Activated CD8-positive, alpha-beta memory T cell treated with anti-CD3 and anti-CD28 coated beads for 36 hours (primary cell): ENCODE measurements at regions not wholly inside any gene's neighbourhood (a gene's known extent, or its start where the extent isn't known, plus 50 kb on each side); places are given as distances from the start of the nearest gene placed in this dataset.
"Not testable (repeated sequence)": the region's sequence is repeated elsewhere in the genome, so short reads cannot be mapped to it uniquely, and the experiment has no call there.

Experiments used
- CTCF ChIA-PET: fragments of 350-600 bp; sonication (Branson Sonifier 250); formaldehyde crosslinking; loops from one replicate; lab custom pipeline; 2021; ENCODE audit warnings: antibody characterized with exemption; lab: Charles Lee
- POLR2A ChIA-PET: fragments of 350-600 bp; sonication (Branson Sonifier 250); formaldehyde crosslinking; loops from one replicate; lab custom pipeline; 2021; ENCODE audit warnings: antibody characterized with exemption; lab: Charles Lee

DNA sequence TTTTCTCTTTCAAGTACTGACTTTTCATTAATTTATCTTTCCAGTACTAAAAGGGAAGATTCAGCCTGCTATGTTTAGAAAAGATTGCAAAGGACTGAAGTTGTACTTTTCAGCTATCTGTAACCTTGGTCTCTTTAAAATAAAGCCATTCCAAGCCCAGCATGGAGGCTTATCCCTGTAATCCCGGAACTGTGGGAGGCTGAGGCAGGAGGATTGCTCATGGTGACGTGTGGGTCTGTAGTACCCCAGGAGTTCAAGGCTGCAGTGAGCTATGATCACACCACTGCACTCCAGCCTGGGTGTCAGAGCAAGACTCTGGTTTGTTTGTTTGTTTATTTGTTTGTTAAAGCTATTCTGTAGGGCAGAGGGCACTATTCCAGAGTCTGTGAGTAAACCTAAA lies 50.6 kb upstream of the TMEM170B start:
- POLR2A ChIA-PET = no interaction called here
- CTCF ChIA-PET = no interaction called here

DNA sequence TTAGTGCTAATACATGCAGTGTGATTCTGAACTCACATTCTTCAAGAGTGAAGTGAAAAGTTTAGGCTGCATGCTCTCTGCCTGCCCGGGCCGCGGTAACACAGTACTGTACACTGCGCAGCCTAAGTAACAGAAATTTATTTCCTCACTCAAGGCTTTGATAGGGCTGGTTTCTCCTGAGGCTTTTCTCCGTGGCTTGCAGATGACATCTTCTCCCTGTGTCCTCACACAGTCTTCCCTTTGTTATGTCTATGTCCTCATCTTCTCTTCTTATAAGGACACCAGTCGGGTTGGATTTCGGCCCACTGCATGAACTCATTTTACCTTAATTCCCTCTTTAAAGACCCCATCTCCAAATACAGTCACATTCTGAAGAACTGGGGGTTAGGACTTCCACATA lies 51.1 kb upstream of the TMEM170B start:
- ChIA-PET CTCF (no interaction called here), POLR2A (no interaction called here)

DNA sequence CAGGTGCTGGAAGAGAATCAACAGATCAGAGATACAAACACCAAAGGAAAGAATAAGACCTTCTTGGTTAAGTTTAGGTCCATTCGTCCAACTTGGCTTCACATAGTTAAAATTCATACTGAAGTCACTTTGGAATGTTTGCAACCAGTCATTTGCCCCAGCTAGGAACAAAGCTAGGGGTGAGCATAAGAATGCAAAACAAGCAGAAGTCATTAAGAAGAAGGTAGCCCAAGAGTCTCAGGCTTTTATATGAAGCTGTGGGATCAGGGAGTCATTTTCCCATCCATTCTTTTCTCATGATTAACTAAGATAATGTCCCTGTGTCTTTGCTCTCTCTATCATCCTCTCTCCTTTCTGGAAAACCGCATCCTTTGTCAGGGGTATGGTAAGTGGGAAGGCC lies 51.5 kb upstream of the TMEM170B start:
- ChIA-PET POLR2A (no interaction called here), CTCF (no interaction called here)

DNA sequence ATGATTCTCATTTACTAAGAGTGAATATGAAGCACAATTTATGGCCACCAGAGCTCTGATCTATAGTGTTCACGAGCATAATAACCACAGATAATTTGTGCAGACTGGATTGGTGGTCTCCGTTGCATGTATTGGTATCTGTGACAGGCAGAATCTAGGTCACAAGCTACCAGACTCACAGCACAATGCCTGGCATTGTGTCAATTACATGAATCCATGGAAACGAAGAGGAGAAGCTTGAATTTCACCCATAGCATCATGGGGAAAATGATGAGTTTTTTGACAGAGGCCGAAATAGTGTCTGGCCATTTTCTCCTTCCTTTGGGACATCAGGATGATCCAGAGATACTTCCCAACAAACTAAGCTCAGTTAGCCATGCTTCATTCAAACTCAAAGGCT lies 52.3 kb upstream of the TMEM170B start:
- ChIA-PET POLR2A (no interaction called here), CTCF (no interaction called here)

DNA sequence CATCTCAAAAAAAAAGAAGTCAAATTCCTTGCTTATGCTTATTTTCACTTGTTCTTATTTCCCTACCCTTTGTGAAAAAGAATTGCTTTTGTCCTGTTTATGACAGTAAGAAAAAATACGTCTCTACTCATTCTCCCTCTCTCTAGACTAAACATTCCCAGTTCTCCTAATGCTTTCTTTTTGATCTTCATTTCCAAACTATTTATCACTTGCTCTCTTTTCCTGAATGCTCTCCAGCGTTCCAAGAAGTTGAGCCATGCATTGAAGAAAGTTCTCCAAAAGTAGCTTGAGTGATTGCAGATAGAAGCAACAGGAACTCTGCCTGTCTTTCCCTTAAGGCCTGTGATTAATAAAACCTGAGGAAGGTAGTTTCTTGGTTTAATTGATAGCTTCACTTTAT lies 53.1 kb upstream of the TMEM170B start:
- ChIA-PET POLR2A (no interaction called here), CTCF (no interaction called here)

DNA sequence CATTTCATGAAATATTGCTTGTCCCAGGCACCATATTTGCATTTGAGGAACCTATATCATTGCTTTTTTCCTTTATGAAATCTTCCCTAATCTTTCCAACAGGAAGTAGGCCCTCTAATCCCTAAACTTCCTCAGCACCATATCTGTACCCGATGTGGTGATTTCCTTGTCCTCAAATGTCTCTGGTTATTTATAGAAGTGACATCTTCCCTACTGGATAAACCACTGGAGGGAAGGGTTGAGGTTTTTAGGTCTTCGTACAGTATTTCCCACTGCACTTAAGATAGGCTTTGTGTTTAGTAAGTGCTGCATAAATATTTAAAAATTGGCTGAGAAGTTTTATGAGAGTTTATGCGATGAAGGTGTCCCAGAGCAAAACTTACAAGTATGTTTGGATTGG lies 54.9 kb upstream of the TMEM170B start:
- CTCF ChIA-PET = no interaction called here
- POLR2A ChIA-PET = no interaction called here

DNA sequence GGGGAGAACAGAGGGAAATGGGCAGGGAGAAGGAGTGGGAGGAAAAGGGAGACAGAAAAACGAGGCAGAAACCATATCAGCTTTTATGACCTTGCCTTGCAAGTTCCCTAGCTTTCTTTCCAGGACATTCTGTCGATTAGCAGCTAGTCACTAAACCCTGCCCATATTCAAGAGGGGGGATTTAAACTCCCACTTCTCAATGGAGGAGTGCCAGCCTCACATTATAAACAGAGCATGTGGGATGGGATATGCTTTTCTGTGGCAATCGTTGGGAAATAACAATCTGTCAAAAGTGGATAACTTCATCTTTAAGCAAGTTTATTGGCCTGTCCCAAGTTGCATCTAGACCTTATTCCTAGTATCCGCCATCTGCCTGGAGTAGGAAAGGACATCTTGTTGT lies 57.0 kb upstream of the TMEM170B start:
- CTCF ChIA-PET = interaction anchor here (1.6 kb wide), 1 partner anchor 15 kb away, joined by 6 read pairs; no protein-coding TSS in a partner anchor
- POLR2A ChIA-PET = no interaction called here

DNA sequence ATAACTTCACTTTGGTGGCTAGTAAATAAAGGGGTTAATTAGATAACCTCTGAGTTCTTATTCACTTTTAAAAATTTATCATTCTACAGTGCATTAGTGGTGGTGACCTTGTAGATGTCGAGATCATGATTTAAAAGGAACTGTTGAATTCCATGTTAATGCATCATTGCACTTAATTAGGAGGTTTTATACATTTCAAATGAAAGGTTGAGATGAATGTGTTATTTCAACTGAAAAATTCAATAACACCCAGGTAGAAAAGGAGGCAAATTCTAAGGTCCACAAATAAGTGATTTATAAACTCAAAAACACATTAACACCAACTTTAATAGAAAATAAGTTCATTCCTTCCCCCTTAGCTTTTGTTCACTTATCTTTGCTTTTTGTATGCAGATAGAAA lies 58.3 kb upstream of the TMEM170B start:
- ChIA-PET POLR2A (no interaction called here), CTCF (interaction anchor here (1.6 kb wide), 1 partner anchor 17 kb away, joined by 6 read pairs; no protein-coding TSS in a partner anchor)

DNA sequence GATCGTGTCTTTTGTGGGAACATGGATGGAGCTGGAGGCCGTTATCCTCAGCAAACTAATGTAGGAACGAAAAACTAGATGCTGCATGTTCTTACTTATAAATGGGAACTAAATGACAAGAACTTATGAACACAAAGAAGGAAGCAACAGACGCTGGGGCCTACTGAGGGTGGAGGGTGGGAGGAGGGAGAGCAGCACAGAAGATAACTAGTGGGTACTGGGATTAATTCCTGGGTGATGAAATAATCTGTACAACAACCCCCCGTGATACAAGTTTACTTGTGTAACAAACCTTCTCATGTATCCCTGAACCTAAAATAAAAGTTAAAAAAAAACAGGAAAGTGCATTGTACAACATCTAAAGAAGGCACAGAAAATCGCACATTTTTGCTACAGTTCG lies 59.0 kb upstream of the TMEM170B start:
- ChIA-PET CTCF (no interaction called here), POLR2A (no interaction called here)

DNA sequence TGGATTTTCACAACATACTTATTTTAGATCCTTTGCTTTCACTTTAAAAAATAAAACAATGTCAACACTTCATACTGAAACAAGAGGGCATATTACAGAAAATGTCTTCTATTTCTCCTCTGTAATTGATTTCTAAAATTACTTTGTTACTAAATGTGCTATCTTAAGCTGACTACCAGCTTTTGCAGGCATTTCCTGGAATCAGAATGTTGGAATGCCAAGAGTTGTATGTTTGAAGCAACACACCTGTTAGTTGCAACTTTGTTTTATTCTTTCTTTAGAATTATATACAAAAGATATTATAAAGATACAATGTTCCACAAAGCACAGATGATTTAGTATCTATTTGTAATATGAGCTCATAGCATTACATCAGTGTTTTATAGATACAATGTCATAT lies 62.5 kb upstream of the TMEM170B start:
- CTCF ChIA-PET = interaction anchor here (0.6 kb wide), 1 partner anchor 178 kb away, joined by 4 read pairs; no protein-coding TSS in a partner anchor
- POLR2A ChIA-PET = no interaction called here

DNA sequence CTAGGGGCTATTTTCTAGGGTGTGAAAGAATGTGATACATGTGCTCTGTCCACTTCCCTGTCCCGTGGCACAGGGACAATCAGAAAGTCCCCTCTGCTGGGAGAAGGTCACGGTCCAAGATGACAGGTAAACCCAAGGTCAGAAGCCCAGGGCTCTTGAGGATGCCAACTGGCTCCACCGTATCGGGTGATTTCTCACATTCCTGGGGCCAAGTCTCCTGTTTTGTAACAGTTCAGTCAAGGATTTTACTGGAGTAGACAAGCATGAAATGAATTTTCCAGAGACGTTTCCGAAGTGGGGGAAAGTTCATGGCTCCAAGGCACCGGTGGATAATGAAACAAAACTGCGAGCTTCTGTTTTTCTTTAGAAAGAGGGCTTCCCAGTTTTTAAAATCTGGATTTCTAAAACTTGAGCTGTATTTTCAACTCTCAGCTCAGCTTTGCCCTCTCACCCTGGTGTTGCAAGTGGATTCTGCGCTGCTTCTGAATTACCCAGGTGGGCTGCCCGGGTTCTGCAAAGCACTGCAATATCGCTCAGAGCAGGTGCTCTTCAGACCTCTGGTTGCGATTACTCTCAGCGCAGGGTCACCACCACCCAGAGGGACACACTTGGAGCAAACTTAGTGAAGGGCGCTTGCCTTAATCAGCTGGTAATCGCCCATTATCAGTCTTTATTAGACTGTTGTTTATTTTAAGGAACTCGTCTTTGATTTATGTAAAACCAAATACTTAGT lies 64.4 kb upstream of the TMEM170B start:
- ChIA-PET POLR2A (no interaction called here), CTCF (no interaction called here)

DNA sequence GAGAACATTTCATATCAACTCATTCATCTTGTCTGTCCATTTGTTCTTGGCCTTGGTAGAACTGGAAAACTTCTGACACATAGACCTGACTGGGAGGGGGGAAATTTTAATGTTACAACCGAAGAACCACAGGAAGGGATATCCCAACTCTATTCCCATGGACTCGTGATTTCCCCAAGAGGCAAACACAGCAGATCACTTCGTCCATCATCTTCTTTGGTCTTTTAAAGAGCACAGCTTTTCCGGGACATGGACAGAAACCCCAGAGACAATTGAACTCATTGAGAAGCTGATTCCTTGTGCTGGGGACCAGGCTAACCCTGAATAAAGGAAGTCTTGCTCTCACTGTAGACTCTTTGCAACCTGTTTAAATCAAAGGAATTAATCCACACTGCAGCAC lies 66.3 kb upstream of the TMEM170B start:
- CTCF ChIA-PET = no interaction called here

DNA sequence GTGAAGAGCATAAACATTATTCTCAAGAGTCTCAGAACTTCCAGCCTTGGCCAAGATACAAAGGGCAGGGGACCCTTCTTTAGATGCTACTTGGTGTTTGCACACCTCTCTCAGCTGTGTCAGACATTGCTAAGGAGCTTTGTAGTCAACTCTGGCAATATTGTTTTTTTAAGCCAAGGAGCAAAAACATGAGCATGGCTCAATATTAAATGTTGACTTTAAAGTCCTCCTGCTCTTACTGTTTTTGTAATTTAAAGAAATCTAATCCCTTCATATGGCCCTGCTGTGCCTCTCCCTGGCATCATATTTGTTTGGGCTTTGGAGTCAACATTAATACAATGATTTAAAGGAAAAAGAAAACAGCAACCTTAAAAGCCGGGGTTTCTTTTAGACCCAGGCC lies 67.9 kb upstream of the TMEM170B start:
- POLR2A ChIA-PET = no interaction called here
- CTCF ChIA-PET = no interaction called here

More for the DNA sequence above, 66.3 kb upstream of the TMEM170B start:
- POLR2A ChIA-PET = no interaction called here

DNA sequence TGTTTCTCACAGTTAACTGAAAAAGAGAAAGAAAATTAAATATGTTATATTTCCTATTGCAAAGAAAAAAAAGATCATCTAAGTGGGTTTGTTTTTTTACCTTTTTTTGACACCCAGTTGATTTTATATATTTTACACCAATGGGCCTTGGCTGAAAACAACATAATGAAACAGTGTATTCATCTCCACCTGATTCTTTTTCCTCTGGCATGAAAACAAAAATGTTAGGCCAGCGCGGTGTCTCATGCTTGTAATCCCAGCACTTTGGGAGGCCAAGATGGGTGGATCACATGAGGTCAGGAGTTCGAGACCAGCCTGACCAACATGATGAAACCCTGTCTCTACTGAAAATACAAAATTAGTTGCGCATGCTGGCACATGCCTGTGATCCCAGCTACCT lies 69.3 kb upstream of the TMEM170B start:
- CTCF ChIA-PET, POLR2A ChIA-PET: not testable (repeated sequence)

DNA sequence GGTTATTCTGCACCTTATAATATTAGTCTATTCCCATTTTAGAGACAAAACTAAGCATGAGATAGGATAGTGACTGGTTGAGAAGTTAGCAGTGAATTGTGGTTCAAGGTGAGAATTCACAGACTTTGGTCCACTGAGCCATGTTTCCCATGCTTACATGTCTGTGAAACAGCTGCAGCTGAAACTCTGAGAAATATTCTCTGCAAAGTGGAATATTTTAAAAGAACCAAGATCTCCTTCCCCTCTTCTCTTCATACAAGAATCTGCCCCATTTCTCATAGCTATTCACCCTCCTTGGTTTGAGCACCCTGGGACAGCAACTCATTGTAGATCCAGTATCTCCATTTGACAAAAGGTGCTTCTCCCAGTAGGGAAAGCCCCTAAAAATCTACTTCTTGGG lies 70.2 kb upstream of the TMEM170B start:
- ChIA-PET POLR2A (no interaction called here), CTCF (no interaction called here)

DNA sequence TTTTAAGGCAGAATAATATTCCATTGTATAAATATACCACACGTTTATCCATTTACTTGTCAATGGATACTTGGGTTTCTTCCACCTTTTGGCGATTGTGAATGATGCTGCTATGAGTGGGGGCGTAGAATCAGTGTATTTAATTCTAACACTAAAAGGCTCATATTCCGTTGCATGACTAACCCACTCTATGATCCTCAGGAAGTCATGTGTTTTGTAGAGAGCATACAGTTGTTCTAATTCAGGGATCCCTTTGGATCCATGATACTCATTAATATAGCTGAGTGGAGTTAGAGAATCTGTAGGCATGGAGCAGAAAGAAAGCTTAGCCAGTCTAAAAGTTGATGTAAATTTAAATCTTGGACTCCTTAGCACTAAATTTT lies 74.2 kb upstream of the TMEM170B start:
- POLR2A ChIA-PET = no interaction called here
- CTCF ChIA-PET = no interaction called here

DNA sequence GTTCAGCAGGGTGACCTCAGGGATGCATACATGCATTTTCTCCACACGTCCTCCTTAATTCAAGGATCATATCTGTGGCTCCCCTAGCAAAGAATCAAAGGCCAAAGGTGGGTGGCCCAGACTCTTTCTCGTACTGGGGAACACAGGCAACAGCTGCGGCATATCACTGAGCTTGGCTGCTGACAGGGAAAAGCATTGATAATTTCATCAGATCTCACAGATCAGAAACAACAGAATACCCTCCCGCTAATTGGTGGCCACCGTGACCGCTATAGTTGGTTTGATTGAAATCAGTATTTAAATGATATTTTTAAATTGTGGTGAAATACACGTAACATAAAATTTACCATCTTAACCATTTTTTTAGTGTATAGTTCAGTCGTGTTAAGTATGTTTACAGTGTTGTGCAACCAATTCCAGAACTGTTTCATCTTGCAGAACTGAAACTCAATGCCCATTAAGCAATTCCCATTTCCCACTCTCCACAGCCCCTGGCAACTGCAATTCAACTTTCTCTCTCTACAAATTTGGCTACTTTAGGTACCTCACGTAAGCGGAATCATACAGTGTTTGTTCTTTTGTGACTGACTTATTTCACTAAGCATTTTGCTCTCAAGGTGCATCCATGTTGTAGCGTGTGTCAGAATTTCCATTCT lies 74.7 kb upstream of the TMEM170B start:
- CTCF ChIA-PET = no interaction called here
- POLR2A ChIA-PET = no interaction called here

DNA sequence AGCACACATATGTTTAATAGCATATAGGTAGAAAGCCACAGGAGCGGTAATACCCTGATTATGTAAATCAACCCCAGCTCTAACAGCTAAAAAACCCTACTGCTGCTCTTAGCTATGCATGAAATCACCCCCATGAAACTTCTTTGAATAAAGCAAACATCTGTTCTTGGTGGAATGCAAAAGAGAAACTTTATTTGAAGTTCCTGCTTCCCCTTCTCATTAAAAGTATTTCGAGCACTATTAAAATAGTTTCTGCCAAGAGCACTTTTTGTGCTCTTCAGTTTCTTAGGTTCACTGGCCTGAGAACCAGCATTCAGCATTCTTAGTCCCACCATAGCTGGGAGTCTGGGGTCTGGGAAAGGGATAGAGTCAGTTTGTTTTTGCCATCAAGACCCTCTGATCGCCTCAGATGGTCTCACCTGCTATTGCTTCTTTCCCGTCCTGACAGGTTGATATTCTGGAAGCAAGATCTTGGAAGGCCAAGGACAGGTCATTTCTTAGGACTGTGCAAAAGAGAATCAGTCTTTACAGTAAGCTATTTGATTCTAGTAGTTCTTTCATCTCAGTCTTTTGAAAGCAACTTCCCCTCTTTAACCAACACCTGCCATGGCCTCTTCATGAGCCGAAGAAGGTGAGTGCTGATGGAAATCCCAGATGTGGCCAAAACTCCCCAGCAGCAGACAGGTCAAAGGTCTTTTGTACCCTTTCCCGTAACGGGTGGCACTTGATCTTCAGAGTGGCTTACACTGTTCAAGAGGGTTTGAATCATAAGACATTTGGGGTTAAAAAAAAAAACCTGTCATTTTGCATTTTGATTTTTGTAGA lies 76.5 kb upstream of the TMEM170B start:
- CTCF ChIA-PET = no interaction called here
- POLR2A ChIA-PET = no interaction called here

DNA sequence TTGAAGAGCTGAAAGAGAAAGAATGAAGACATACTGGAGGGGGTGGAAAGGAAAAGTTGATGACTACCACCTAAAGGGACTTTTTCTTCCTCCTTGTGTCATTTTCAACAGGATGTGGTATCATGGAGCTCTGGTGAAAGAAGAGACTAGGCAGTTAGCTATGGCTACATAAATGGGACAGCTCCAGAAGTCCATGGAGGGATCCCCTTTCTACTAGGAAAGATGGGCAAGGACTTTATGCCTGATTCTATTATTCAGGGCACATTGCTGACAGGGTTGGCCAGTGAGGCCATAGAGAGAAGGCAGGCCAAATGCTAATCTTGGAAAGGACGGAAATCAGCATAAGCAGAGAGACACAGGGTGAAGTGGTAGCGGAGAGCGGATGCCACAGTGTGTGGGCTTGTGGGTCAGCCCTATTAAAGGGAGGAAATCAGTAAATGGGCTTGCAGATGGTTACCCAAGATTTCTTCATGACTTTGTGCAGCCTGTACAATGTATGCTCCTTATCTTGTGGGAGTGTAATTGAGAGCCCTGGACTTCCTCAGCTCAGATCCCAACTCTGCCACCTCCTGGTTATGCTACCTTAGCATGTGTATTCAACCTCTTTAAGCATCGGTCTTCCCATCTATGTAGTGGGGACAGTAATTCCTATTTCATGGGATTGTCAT lies 77.4 kb upstream of the TMEM170B start:
- ChIA-PET CTCF (no interaction called here), POLR2A (interaction anchor here (0.5 kb wide), 1 partner anchor 17 kb away, joined by 6 read pairs; no protein-coding TSS in a partner anchor)

DNA sequence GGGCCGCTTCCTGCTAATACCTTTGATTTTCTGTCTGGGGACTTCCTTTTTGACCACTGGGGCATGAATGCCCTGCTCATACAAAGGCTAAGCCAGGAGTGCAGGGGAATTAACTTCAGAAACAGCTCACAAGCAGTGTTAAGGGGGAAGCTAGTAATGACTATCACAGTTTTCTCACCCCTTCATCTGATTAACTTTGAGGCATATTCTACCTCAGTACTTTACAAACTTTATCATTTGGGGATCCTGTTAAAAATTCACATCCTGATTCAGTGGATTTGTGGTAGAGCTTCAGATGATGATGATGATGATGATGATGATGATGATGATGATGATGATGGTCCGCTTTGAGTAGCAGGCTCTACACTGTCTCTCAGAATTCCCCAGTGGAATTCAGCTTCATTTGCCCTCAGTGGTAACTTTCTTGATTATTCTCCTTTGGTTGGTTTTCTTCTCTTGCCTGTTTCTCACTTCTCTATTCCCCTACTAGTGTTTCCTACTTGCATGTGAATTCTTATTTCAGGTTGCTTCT lies 78.4 kb upstream of the TMEM170B start:
- POLR2A ChIA-PET = interaction anchor here (0.5 to 0.8 kb wide), 2 partner anchors 16 to 235 kb away, joined by 3 to 6 read pairs; no protein-coding TSS in a partner anchor
- CTCF ChIA-PET = no interaction called here
